ENCODE measurements at regions not wholly inside any gene's neighbourhood (a gene's known extent, or its start where the extent isn't known, plus 50 kb on each side); places are given as distances from the start of the nearest gene placed in this dataset.

GRCh38 chr5:72606525-72606924 lies 99.3 kb upstream of the ZNF366 start:
- TF ChIP-seq, protein P1, sequence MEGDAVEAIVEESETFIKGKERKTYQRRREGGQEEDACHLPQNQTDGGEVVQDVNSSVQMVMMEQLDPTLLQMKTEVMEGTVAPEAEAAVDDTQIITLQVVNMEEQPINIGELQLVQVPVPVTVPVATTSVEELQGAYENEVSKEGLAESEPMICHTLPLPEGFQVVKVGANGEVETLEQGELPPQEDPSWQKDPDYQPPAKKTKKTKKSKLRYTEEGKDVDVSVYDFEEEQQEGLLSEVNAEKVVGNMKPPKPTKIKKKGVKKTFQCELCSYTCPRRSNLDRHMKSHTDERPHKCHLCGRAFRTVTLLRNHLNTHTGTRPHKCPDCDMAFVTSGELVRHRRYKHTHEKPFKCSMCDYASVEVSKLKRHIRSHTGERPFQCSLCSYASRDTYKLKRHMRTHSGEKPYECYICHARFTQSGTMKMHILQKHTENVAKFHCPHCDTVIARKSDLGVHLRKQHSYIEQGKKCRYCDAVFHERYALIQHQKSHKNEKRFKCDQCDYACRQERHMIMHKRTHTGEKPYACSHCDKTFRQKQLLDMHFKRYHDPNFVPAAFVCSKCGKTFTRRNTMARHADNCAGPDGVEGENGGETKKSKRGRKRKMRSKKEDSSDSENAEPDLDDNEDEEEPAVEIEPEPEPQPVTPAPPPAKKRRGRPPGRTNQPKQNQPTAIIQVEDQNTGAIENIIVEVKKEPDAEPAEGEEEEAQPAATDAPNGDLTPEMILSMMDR (IDR thresholded peaks at IDR 0.05), result no peak
- no peaks in the 10 kb centered on the region for H3K9me3 ChIP-seq
- no peak overlapping the region for H3K4me3 ChIP-seq
- no peak overlapping the region for H3K27ac ChIP-seq
- no peaks in the 10 kb centered on the region for H3K4me1 ChIP-seq
- intact Hi-C loops (cut with DNase I), result loop anchor here in 1 of 2 donors (10.0 kb wide), 1 partner anchor 218 kb away; no protein-coding TSS in a partner anchor
- H3K36me3 ChIP-seq, result no peaks in the 10 kb centered on the region
- no peak for ATAC-seq
- H3K27me3 ChIP-seq, result no peaks in the 10 kb centered on the region
- no peak for DNase-seq

- peaks cover 0 to under 1% of the 10 kb centered on the region in 2 donors for H3K4me1 ChIP-seq
- no peak overlapping the region for H3K27ac ChIP-seq
- no peak overlapping the region for H3K4me3 ChIP-seq
- H3K9me3 ChIP-seq, result no peaks in the 10 kb centered on the region
- intact Hi-C loops (cut with DNase I), result loop anchor here in 1 of 2 donors (10.0 kb wide), 1 partner anchor 219 kb away; no protein-coding TSS in a partner anchor
- DNase-seq (no peak), ATAC-seq (no peak)
- H3K36me3 ChIP-seq, result no peaks in the 10 kb centered on the region
- no peaks in the 10 kb centered on the region for H3K27me3 ChIP-seq
- TF ChIP-seq, protein P1 (IDR thresholded peaks at IDR 0.05), result no peak
These were observed 98.4 kb upstream of the ZNF366 start for GRCh38 chr5:72605632-72606031.

- ATAC-seq, result no peak
- DNase-seq, result no peak
- TF ChIP-seq, protein P1 (IDR thresholded peaks at IDR 0.05), result no peak
- Histone ChIP-seq H3K4me3 (no peak overlapping the region), H3K36me3 (no peaks in the 10 kb centered on the region), H3K27me3 (no peaks in the 10 kb centered on the region), H3K4me1 (peaks cover 0 to 6% of the 10 kb centered on the region in 2 donors), H3K9me3 (no peaks in the 10 kb centered on the region), H3K27ac (no peak overlapping the region)
- intact Hi-C loops (cut with DNase I), result loop anchor here in 1 of 2 donors (10.0 kb wide), 1 partner anchor 220 kb away; no protein-coding TSS in a partner anchor
These were observed 97.6 kb upstream of the ZNF366 start for GRCh38 chr5:72604798-72605154.

- intact Hi-C loops (cut with DNase I), result loop anchor here in 1 of 2 donors (10.0 kb wide), 1 partner anchor 221 kb away; no protein-coding TSS in a partner anchor
- no peak overlapping the region for H3K4me3 ChIP-seq
- TF ChIP-seq, protein P1 (IDR thresholded peaks at IDR 0.05), result no peak
- no peak overlapping the region for H3K27ac ChIP-seq
- no peaks in the 10 kb centered on the region for H3K27me3 ChIP-seq
- peaks cover 0 to 12% of the 10 kb centered on the region in 2 donors for H3K4me1 ChIP-seq
- ATAC-seq (peak; percentile 15), DNase-seq (no peak)
- no peaks in the 10 kb centered on the region for H3K9me3 ChIP-seq
- no peaks in the 10 kb centered on the region for H3K36me3 ChIP-seq
These were observed 97.0 kb upstream of the ZNF366 start for GRCh38 chr5:72604111-72604797.

All from left lung (tissue), 4 donors.